Activated CD8-positive, alpha-beta T cell treated with anti-CD3 and anti-CD28 coated beads for 36 hours (primary cell): ENCODE measurements at regions not wholly inside any gene's neighbourhood (a gene's known extent, or its start where the extent isn't known, plus 50 kb on each side); places are given as distances from the start of the nearest gene placed in this dataset.

Source experiments
- ATAC-seq: fragments of 200-7000 bp; cut with Tn5 transposase; one replicate; pipeline ENCODE4 v1.10.0; 2021; ENCODE audit warnings: mild to moderate bottlenecking, moderate library complexity
- CTCF ChIA-PET: fragments of 350-600 bp; sonication (Branson Sonifier 250); formaldehyde crosslinking; loops from one replicate; lab custom pipeline; 2021; ENCODE audit warnings: antibody characterized with exemption; lab: Charles Lee
- POLR2A ChIA-PET: fragments of 350-600 bp; sonication (Branson Sonifier 250); formaldehyde crosslinking; loops from one replicate; lab custom pipeline; 2021; ENCODE audit warnings: antibody characterized with exemption; lab: Charles Lee
- DNase-seq: peaks from one replicate; pipeline ENCODE4 v3.0.0-alpha.2; 2020
- H3K27ac Mint-ChIP-seq: one replicate; pipeline ENCODE4 v1.8.0; 2021; ENCODE audit warnings: mild to moderate bottlenecking, mixed read lengths
- H3K27me3 Mint-ChIP-seq: one replicate; pipeline ENCODE4 v1.8.0; 2021; ENCODE audit warnings: mixed read lengths
- H3K36me3 Mint-ChIP-seq: one replicate; pipeline ENCODE4 v1.8.0; 2021; ENCODE audit warnings: low read depth, mixed read lengths
- H3K4me1 Mint-ChIP-seq: one replicate; pipeline ENCODE4 v1.8.0; 2021; ENCODE audit warnings: low read depth, mixed read lengths
- H3K4me3 Mint-ChIP-seq: one replicate; pipeline ENCODE4 v1.8.0; 2021; ENCODE audit warnings: mild to moderate bottlenecking, moderate library complexity, mixed read lengths
- H3K9me3 Mint-ChIP-seq: one replicate; pipeline ENCODE4 v1.8.0; 2021; ENCODE audit warnings: mixed read lengths
- CTCF ChIP-seq: fragments of 200-600 bp; IDR thresholded peaks from one replicate; pipeline ENCODE4 v1.8.0; 2022; ENCODE audit warnings: antibody characterized with exemption, mild to moderate bottlenecking
- intact Hi-C: fragments of 100-400 bp; cut with micrococcal nuclease; formaldehyde crosslinking; loops from one replicate; pipeline ENCODE4 v1.10.0; 2022

- intact Hi-C loops, result no loop called here
- Mint-ChIP-seq H3K4me3 (no peak overlapping the region), H3K9me3 (no peaks in the 10 kb centered on the region), H3K27me3 (no peaks in the 10 kb centered on the region), H3K27ac (no peak overlapping the region), H3K36me3 (no peaks in the 10 kb centered on the region), H3K4me1 (no peaks in the 10 kb centered on the region)
- POLR2A ChIA-PET, result no interaction called here
- no peak for TF ChIP-seq CTCF
- CTCF ChIA-PET, result no interaction called here
- no peak for ATAC-seq
- DNase-seq, result no peak
Measured at GRCh38 chr9:73515216-73515615, 363.6 kb downstream of the ANXA1 start.

GRCh38 chr9:73523391-73523790 is 371.7 kb downstream of the ANXA1 start:
- ChIA-PET POLR2A (no interaction called here), CTCF (no interaction called here)
- H3K4me1 Mint-ChIP-seq, result no peaks in the 10 kb centered on the region
- TF ChIP-seq CTCF, result no peak
- DNase-seq (no peak), ATAC-seq (no peak)
- no peaks in the 10 kb centered on the region for H3K9me3 Mint-ChIP-seq
- H3K27ac Mint-ChIP-seq, result no peak overlapping the region
- intact Hi-C loops, result no loop called here
- no peaks in the 10 kb centered on the region for H3K36me3 Mint-ChIP-seq
- H3K27me3 Mint-ChIP-seq, result no peaks in the 10 kb centered on the region
- H3K4me3 Mint-ChIP-seq, result no peak overlapping the region

- no peaks in the 10 kb centered on the region for H3K36me3 Mint-ChIP-seq
- no peak for TF ChIP-seq CTCF
- H3K27ac Mint-ChIP-seq, result no peak overlapping the region
- intact Hi-C loops, result no loop called here
- no peaks in the 10 kb centered on the region for H3K27me3 Mint-ChIP-seq
- no peak overlapping the region for H3K4me3 Mint-ChIP-seq
- DNase-seq, result no peak
- ATAC-seq, result no peak
- POLR2A ChIA-PET, result no interaction called here
- CTCF ChIA-PET, result no interaction called here
- no peaks in the 10 kb centered on the region for H3K4me1 Mint-ChIP-seq
- H3K9me3 Mint-ChIP-seq, result no peaks in the 10 kb centered on the region
Measured at GRCh38 chr9:73525350-73525749, 373.7 kb downstream of the ANXA1 start.

- DNase-seq, result no peak
- ChIA-PET POLR2A (no interaction called here), CTCF (no interaction called here)
- H3K9me3 Mint-ChIP-seq, result no peaks in the 10 kb centered on the region
- no peaks in the 10 kb centered on the region for H3K27me3 Mint-ChIP-seq
- no peak for ATAC-seq
- no peak overlapping the region for H3K4me3 Mint-ChIP-seq
- intact Hi-C loops, result no loop called here
- no peaks in the 10 kb centered on the region for H3K4me1 Mint-ChIP-seq
- H3K36me3 Mint-ChIP-seq, result no peaks in the 10 kb centered on the region
- H3K27ac Mint-ChIP-seq, result no peak overlapping the region
- TF ChIP-seq CTCF, result no peak
Measured at GRCh38 chr9:73527521-73527920, 375.9 kb downstream of the ANXA1 start.

GRCh38 chr9:73528926-73529325 is 377.3 kb downstream of the ANXA1 start:
- intact Hi-C loops, result no loop called here
- Mint-ChIP-seq H3K27ac (no peak overlapping the region), H3K4me3 (no peak overlapping the region), H3K4me1 (no peaks in the 10 kb centered on the region), H3K36me3 (no peaks in the 10 kb centered on the region), H3K9me3 (no peaks in the 10 kb centered on the region), H3K27me3 (no peaks in the 10 kb centered on the region)
- ATAC-seq (no peak), DNase-seq (no peak)
- ChIA-PET CTCF (no interaction called here), POLR2A (no interaction called here)
- TF ChIP-seq CTCF, result no peak
